ENCODE measurements at regions not wholly inside any gene's neighbourhood (a gene's known extent, or its start where the extent isn't known, plus 50 kb on each side); places are given as distances from the start of the nearest gene placed in this dataset.

GRCh38 chr2:152863826-152864225 lies 145.4 kb downstream of the ARL6IP6 start:
- no peak for TF ChIP-seq CTCF (IDR thresholded peaks at IDR 0.05; ENCODE audit: low read depth, low read length, poor library complexity, severe bottlenecking)
- TF ChIP-seq EZH2phosphoT487 (IDR thresholded peaks at IDR 0.05; ENCODE audit: borderline replicate concordance, low read length): no peak

All from DOHH2 (cell line).